A549 (cell line): ENCODE measurements at regions not wholly inside any gene's neighbourhood (a gene's known extent, or its start where the extent isn't known, plus 50 kb on each side); places are given as distances from the start of the nearest gene placed in this dataset.

ENCODE experiments used
- ATAC-seq, 2 experiments: fragments of 200-7000 bp in 1 of 2; fragments of >200 bp in 1 of 2; cut with Nextera tagmentation in 1 of 2; cut with Tn5 transposase in 1 of 2; 3 replicates each; pipeline versions ENCODE4 v1.8.0 to v1.9.1; 2018 to 2020; ENCODE audit warnings: mild to moderate bottlenecking in 1 of 2, moderate library complexity in 1 of 2
- CTCF ChIA-PET: fragments of 300-600 bp; sonication (Branson Sonifier 250); formaldehyde crosslinking; extraction: SDS; loops from one replicate; lab custom pipeline; 2021; ENCODE audit warnings: antibody characterized with exemption, inconsistent platforms; lab: Yijun Ruan, JAX
- POLR2A ChIA-PET: fragments of 350-600 bp; formaldehyde crosslinking; extraction: SDS; loops from one replicate; lab custom pipeline; 2021; ENCODE audit warnings: antibody characterized with exemption, inconsistent platforms; lab: Yijun Ruan, JAX
- DNase-seq, 2 experiments: peaks; one replicate each; pipeline versions ENCODE4 v3.0.0 to v3.0.0-alpha.2; 2011 to 2016; ENCODE audit warnings: low read depth in 1 of 2, low spot score in 1 of 2
- FAIRE-seq: peaks from 2 replicates; lab custom pipeline; 2011; peaks lifted over from hg19 to GRCh38; lab: Jason Lieb, UNC
- H3K27ac ChIP-seq, 2 experiments: fragments of >200 bp; sonication (Bioruptor Twin); formaldehyde crosslinking; 3 replicates each; pipeline ENCODE4 v1.5.1; 2016 to 2017
- H3K4me1 ChIP-seq: fragments of >200 bp; sonication (Bioruptor Twin); formaldehyde crosslinking; 3 replicates; pipeline ENCODE4 v1.6.1; 2016
- H3K4me2 ChIP-seq: fragments of >200 bp; sonication (Bioruptor Twin); formaldehyde crosslinking; 3 replicates; pipeline ENCODE4 v1.6.1; 2016
- H3K4me3 ChIP-seq: fragments of >200 bp; sonication (Bioruptor Twin); formaldehyde crosslinking; 3 replicates; pipeline ENCODE4 v1.5.1; 2016
- H3K9me3 ChIP-seq: fragments of >200 bp; sonication (Bioruptor Twin); formaldehyde crosslinking; 3 replicates; pipeline ENCODE4 v1.6.1; 2016
- CBX8 ChIP-seq: fragments of 200-600 bp; sonication (generic); IDR thresholded peaks from 2 replicates; pipeline ENCODE4 v1.6.1; 2016
- CEBPB ChIP-seq, 2 experiments: fragments of >200 bp in 1 of 2; sonication (Bioruptor Twin) in 1 of 2; formaldehyde crosslinking in 1 of 2; IDR thresholded peaks; 2 replicates each; pipeline ENCODE4 v1.6.1; 2012 to 2016
- EHF ChIP-seq: fragments of 250-450 bp; sonication (Bioruptor Pico); IDR thresholded peaks from 2 replicates; pipeline ENCODE4 v1.5.0; 2020; ENCODE audit warnings: mild to moderate bottlenecking
- EP300 ChIP-seq, 2 experiments: fragments of >200 bp; sonication (Bioruptor Twin); formaldehyde crosslinking; IDR thresholded peaks; 2 replicates in 1 of 2; 3 replicates in 1 of 2; pipeline ENCODE4 v1.6.1; 2016 to 2017
- ESRRA ChIP-seq: fragments of 150-350 bp; IDR thresholded peaks from 2 replicates; pipeline ENCODE4 v1.6.1; 2014; ENCODE audit warnings: mild to moderate bottlenecking, low read length, borderline replicate concordance
- HOXB13 ChIP-seq: fragments of 250-450 bp; sonication (Bioruptor Pico); IDR thresholded peaks from 2 replicates; pipeline ENCODE4 v1.5.0; 2020; ENCODE audit warnings: low read depth, mild to moderate bottlenecking, moderate library complexity
- JUN ChIP-seq, 2 experiments: fragments of >200 bp; sonication (Bioruptor Twin); formaldehyde crosslinking; IDR thresholded peaks; 2 replicates in 1 of 2; 3 replicates in 1 of 2; pipeline ENCODE4 v1.6.1; 2016 to 2017
- JUNB ChIP-seq: fragments of >200 bp; sonication (Bioruptor Twin); formaldehyde crosslinking; IDR thresholded peaks from 2 replicates; pipeline ENCODE4 v1.6.1; 2016
- KDM5A ChIP-seq: fragments of 200-600 bp; sonication (generic); IDR thresholded peaks from 2 replicates; pipeline ENCODE4 v1.6.1; 2016; ENCODE audit warnings: antibody characterized with exemption, mild to moderate bottlenecking
- MAZ ChIP-seq: fragments of 150-350 bp; IDR thresholded peaks from 2 replicates; pipeline ENCODE4 v1.6.1; 2014; ENCODE audit warnings: antibody characterized with exemption, low read depth, low read length, borderline replicate concordance
- MYC ChIP-seq: IDR thresholded peaks from 2 replicates; pipeline ENCODE4 v1.6.1; 2012; ENCODE audit warnings: mild to moderate bottlenecking, inconsistent platforms, low read length, improper control_type of control experiment, borderline replicate concordance
- PHF8 ChIP-seq: fragments of 200-600 bp; sonication (generic); IDR thresholded peaks from 2 replicates; pipeline ENCODE4 v1.6.1; 2016; ENCODE audit warnings: low read depth, mild to moderate bottlenecking, antibody characterized with exemption, moderate library complexity, borderline replicate concordance
- POLR2A ChIP-seq: IDR thresholded peaks from 2 replicates; pipeline ENCODE4 v1.6.1; 2012; ENCODE audit warnings: mild to moderate bottlenecking, low read length
- POLR2AphosphoS2 ChIP-seq: conservative IDR thresholded peaks from 2 replicates; pipeline ENCODE4 v1.6.1; 2012; ENCODE audit warnings: low read length, improper control_type of control experiment, inconsistent platforms
- RARB ChIP-seq: fragments of 250-450 bp; sonication (Bioruptor Pico); IDR thresholded peaks from 2 replicates; pipeline ENCODE4 v1.8.0; 2021; ENCODE audit warnings: mild to moderate bottlenecking, moderate library complexity
- RCOR1 ChIP-seq: fragments of 150-350 bp; IDR thresholded peaks from 2 replicates; pipeline ENCODE4 v1.6.1; 2014; ENCODE audit warnings: antibody characterized with exemption, low read length, low read depth
- RNF2 ChIP-seq: fragments of 200-600 bp; sonication (generic); IDR thresholded peaks from 2 replicates; pipeline ENCODE4 v1.6.1; 2016; ENCODE audit warnings: low read depth, mild to moderate bottlenecking, antibody characterized with exemption, moderate library complexity, borderline replicate concordance
- SMC3 ChIP-seq: fragments of >200 bp; sonication (Bioruptor Twin); formaldehyde crosslinking; IDR thresholded peaks from 3 replicates; pipeline ENCODE4 v1.6.1; 2018; ENCODE audit warnings: inconsistent platforms
- TP53 ChIP-seq: fragments of 250-450 bp; sonication (Bioruptor Pico); IDR thresholded peaks from 2 replicates; pipeline ENCODE4 v1.5.0; 2021; ENCODE audit warnings: mild to moderate bottlenecking, moderate library complexity
- ZC3H11A ChIP-seq: fragments of 450-650 bp; IDR thresholded peaks from 2 replicates; pipeline ENCODE4 v1.6.1; 2014; ENCODE audit warnings: antibody characterized with exemption, mild to moderate bottlenecking
- WGBS: methylation state at CpG from one replicate; pipeline ENCODE4 v1.1.6; 2017; ENCODE audit errors: missing lambda C conversion rate; 5-methylcytosine and 5-hydroxymethylcytosine counted together
- TF ChIP-seq, protein P1 (sequence below): fragments of 250-450 bp; sonication (Bioruptor Pico); IDR thresholded peaks from 2 replicates; pipeline ENCODE4 v1.5.0; 2020; ENCODE audit warnings: low read depth, mild to moderate bottlenecking, moderate library complexity
- TF ChIP-seq, protein P2 (sequence below): fragments of 200-600 bp; sonication (generic); IDR thresholded peaks from 2 replicates; pipeline ENCODE4 v1.6.1; 2016; ENCODE audit warnings: antibody characterized with exemption, mild to moderate bottlenecking, moderate library complexity
- TF ChIP-seq, protein P3 (sequence below): fragments of 250-450 bp; sonication (Bioruptor Pico); IDR thresholded peaks from 2 replicates; pipeline ENCODE4 v1.5.0; 2021; ENCODE audit warnings: mild to moderate bottlenecking, moderate library complexity, borderline replicate concordance

DNA sequence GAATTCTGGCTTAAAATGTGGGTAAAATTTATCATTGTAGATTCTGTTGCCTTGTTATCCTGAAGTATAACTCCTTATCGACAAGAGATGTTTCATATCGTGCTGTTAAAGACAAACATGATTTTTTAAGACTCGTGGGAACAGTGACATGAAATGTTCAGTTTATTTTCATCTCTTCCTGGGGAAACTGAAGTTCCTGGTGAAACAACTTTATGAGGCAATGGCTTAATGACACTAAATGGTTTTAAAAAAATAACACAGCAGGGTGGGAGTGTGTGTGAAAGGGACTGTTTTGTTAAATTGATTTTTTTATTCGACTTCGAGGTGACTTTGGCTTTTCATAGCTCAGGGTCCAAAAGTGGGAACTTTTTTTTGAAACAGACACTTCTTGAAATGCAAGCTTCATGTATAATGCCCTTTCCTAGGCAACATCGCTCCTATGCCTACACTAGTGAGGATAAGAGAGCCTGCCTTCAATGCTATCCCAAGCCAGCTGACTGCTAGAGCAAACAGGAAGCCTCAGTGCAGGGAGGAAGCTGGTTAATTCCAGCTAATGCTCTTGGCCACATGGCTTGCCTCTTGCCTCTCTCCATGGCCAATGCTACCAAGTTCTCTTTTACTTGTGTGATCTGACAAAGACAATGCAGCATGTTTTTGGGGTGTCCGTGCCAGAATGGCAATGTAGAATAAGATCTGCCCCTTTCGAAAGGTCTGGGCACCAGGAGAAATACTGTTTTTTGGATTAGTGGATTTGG, 57.8 kb downstream of the PABIR2 start (continued):
- TF ChIP-seq RCOR1 = no peak
- TF ChIP-seq POLR2A = no peak
- no peak for TF ChIP-seq CEBPB (IDR thresholded peaks at IDR 0.05)
- TF ChIP-seq, protein P1, sequence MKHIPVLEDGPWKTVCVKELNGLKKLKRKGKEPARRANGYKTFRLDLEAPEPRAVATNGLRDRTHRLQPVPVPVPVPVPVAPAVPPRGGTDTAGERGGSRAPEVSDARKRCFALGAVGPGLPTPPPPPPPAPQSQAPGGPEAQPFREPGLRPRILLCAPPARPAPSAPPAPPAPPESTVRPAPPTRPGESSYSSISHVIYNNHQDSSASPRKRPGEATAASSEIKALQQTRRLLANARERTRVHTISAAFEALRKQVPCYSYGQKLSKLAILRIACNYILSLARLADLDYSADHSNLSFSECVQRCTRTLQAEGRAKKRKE (CRISPR knock-in tag) = no peak
- TF ChIP-seq, all 56 proteins: peak for 0

DNA sequence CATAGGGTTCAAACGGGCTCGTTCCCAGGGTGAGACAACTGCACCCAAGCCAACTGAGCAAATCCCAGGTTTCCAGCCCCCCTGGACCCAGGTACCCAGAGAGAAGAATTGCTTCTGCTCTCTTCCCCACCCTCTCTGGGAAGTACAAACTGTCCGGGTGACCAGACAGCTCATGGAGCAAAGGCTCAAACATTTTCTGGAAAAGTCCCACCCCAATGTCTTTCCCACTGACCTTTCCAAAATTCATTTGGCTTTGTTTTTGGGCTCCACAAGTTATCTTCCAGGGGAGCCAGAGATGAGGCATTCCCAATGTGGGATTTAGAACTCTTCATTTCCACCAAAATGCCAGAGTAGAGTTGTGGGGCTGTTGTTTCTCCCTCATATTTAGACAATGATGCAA, 58.6 kb downstream of the PABIR2 start:
- no peak for DNase-seq
- H3K4me2 ChIP-seq = no peak overlapping the region
- WGBS = 95% methylated on average over 3 of the region's 3 CpGs
- H3K9me3 ChIP-seq = no peaks in the 10 kb centered on the region
- no peak for TF ChIP-seq RARB (CRISPR knock-in tag)
- no peak for TF ChIP-seq POLR2AphosphoS2
- no peak for TF ChIP-seq MYC
- TF ChIP-seq ESRRA = no peak
- TF ChIP-seq EP300 (IDR thresholded peaks at IDR 0.05) = no peak
- no peak for TF ChIP-seq RNF2
- TF ChIP-seq MAZ = no peak
- no peak for TF ChIP-seq SMC3
- TF ChIP-seq JUNB = no peak
- TF ChIP-seq TP53 (CRISPR knock-in tag) = no peak
- no peak for TF ChIP-seq PHF8
- TF ChIP-seq ZC3H11A = no peak
- no peak for TF ChIP-seq EHF (CRISPR knock-in tag)
- TF ChIP-seq JUN (IDR thresholded peaks at IDR 0.05) = no peak
- TF ChIP-seq HOXB13 (CRISPR knock-in tag) = no peak
- TF ChIP-seq KDM5A = no peak
- no peak for TF ChIP-seq CBX8
- TF ChIP-seq, protein P1 (CRISPR knock-in tag) = no peak
- TF ChIP-seq, protein P2, sequence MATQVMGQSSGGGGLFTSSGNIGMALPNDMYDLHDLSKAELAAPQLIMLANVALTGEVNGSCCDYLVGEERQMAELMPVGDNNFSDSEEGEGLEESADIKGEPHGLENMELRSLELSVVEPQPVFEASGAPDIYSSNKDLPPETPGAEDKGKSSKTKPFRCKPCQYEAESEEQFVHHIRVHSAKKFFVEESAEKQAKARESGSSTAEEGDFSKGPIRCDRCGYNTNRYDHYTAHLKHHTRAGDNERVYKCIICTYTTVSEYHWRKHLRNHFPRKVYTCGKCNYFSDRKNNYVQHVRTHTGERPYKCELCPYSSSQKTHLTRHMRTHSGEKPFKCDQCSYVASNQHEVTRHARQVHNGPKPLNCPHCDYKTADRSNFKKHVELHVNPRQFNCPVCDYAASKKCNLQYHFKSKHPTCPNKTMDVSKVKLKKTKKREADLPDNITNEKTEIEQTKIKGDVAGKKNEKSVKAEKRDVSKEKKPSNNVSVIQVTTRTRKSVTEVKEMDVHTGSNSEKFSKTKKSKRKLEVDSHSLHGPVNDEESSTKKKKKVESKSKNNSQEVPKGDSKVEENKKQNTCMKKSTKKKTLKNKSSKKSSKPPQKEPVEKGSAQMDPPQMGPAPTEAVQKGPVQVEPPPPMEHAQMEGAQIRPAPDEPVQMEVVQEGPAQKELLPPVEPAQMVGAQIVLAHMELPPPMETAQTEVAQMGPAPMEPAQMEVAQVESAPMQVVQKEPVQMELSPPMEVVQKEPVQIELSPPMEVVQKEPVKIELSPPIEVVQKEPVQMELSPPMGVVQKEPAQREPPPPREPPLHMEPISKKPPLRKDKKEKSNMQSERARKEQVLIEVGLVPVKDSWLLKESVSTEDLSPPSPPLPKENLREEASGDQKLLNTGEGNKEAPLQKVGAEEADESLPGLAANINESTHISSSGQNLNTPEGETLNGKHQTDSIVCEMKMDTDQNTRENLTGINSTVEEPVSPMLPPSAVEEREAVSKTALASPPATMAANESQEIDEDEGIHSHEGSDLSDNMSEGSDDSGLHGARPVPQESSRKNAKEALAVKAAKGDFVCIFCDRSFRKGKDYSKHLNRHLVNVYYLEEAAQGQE = no peak
- TF ChIP-seq, protein P3, sequence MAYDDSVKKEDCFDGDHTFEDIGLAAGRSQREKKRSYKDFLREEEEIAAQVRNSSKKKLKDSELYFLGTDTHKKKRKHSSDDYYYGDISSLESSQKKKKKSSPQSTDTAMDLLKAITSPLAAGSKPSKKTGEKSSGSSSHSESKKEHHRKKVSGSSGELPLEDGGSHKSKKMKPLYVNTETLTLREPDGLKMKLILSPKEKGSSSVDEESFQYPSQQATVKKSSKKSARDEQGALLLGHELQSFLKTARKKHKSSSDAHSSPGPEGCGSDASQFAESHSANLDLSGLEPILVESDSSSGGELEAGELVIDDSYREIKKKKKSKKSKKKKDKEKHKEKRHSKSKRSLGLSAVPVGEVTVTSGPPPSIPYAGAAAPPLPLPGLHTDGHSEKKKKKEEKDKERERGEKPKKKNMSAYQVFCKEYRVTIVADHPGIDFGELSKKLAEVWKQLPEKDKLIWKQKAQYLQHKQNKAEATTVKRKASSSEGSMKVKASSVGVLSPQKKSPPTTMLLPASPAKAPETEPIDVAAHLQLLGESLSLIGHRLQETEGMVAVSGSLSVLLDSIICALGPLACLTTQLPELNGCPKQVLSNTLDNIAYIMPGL = no peak
- TF ChIP-seq, all 56 proteins: peak for 0
- ChIA-PET POLR2A (interaction anchor here (0.6 kb wide), 1 partner anchor 18 kb away, joined by 3 read pairs; no protein-coding TSS in a partner anchor), CTCF (interaction anchor here (1.2 kb wide), 1 partner anchor 53 kb away, joined by 3 read pairs; no protein-coding TSS in a partner anchor)
- Histone ChIP-seq H3K4me3 (no peak overlapping the region), H3K4me1 (peaks cover 6% of the 10 kb centered on the region; the same call in 2 of the 3 replicates), H3K27ac (peak overlapping the region in 1 of 2 experiments; percentile 36; a peak in 2 of 6 replicates)
- FAIRE-seq = no peak
- no peak for ATAC-seq
